Astrocyte of the cerebellum (primary cell): ENCODE measurements at regions not wholly inside any gene's neighbourhood (a gene's known extent, or its start where the extent isn't known, plus 50 kb on each side); places are given as distances from the start of the nearest gene placed in this dataset.

Source experiments
- DNase-seq: peaks from one replicate; pipeline ENCODE4 v3.0.0-alpha.2; 2011; ENCODE audit warnings: low read depth
- H3K4me3 ChIP-seq: 2 replicates; pipeline ENCODE4 v1.5.1; 2011; ENCODE audit warnings: mild to moderate bottlenecking, low read depth, low read length, moderate library complexity
- CTCF ChIP-seq: IDR thresholded peaks from 2 replicates; pipeline ENCODE4 v1.5.1; 2012; ENCODE audit warnings: low read length, low read depth, moderate library complexity, mild to moderate bottlenecking; ENCODE audit errors: missing control alignments
- in situ Hi-C: cut with HindIII; loops from 2 replicates; pipeline ENCODE4 v1.10.0; 2017; ENCODE audit warnings: low sequenced_read_pairs

GRCh38 chr2:105951384-105951694 is 206.6 kb downstream of the NCK2 start:
- TF ChIP-seq CTCF = no peak
- DNase-seq = no peak
- no peak overlapping the region for H3K4me3 ChIP-seq
- in situ Hi-C loops = no loop called here

DNA sequence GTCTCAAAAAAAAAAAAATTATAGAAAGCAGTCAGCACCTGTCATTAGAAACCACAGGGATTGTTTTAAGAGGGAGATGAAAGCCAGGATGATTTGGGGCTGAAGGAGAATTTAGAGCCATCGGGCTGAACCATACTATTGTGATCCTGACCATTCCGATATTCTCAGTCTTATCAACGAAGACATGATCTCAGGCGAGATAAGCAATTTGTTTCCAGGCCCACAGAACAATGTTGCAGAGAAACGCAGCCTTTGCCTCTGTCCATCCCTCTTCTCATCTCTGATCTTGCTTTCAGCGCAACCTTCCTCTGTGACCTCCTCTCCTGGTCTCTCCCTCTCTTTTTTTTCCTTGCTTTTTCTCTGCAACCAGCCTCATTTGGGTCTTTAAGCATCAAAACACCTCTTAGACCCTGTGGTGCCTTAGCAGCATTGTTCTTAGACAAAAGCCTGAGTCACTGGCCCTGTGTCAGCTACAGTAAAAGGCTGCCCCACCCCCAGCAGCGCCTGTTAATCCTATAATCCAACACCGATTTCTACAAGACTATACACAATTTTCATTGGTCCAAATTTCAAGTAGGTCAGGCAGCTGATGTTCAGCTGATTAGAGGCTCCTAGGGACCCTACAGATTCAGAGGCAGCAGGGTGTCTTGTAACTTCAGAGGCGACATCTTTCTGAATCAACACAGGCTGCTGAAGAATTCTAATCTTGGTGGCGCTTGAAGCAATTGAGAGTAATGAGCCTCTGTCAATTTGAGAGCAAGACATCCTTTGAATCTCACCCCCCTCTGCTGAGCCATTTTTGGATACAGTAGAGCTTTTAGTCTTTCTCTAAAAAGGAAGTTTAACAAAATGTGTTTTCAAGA is 206.0 kb downstream of the NCK2 start:
- no peak overlapping the region for H3K4me3 ChIP-seq
- in situ Hi-C loops = no loop called here
- no peak for TF ChIP-seq CTCF
- no peak for DNase-seq

DNA sequence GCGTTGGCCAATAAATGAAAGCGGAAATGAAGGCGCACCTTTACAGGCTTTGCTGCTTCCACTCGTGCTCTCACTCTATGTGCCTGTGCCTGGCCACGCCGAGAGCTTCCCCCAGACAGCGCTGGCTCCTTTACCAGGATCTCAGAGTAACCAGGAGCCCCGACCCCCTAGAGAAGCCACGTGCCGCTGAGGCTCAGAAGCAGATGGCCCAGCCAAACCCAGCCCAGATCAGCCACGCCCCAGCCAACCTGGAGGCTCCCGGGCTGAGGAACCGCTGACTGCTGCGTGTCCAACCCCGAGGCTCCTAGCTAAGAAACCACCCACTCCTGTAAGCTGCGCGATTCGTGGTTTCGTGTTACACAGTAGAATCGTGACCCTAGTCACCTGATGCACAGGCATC is 199.3 kb downstream of the NCK2 start:
- no peak for DNase-seq
- H3K4me3 ChIP-seq = no peak overlapping the region
- no peak for TF ChIP-seq CTCF
- in situ Hi-C loops = no loop called here
